ENCODE measurements at regions not wholly inside any gene's neighbourhood (a gene's known extent, or its start where the extent isn't known, plus 50 kb on each side); places are given as distances from the start of the nearest gene placed in this dataset.

- no peak overlapping the region for H3K27ac ChIP-seq
- H3K4me3 ChIP-seq = no peak overlapping the region
Observed at GRCh38 chr12:116628450-116628793, 69.2 kb downstream of the MAP1LC3B2 start.

Data from skin epidermis (tissue), 12 donors.